ENCODE measurements at regions not wholly inside any gene's neighbourhood (a gene's known extent, or its start where the extent isn't known, plus 50 kb on each side); places are given as distances from the start of the nearest gene placed in this dataset.

DNA sequence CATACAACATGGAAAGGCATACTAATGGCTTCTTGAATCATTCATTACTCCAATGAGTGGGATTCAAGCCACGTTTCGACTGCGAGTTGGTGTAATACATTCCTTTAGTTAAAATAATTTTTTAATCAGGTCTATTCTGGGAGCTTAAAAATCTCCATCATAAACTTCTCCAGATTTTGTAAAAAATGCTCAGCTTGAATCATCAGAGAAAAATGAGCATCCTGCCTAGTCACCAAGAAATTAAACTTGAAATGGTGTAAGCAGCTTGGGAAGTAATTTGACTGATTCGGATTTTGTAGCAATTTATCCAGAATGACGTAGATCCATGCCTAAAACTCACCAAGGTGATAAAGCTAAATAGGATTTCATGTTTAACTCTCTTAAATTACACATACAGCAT lies 165.7 kb downstream of the SLCO4C1 start:
- Histone ChIP-seq H3K23ac (ENCODE audit: insufficient read length, low read depth, low read length) (no peak overlapping the region), H2AFZ (ENCODE audit: low read length) (no peak overlapping the region), H4K5ac (ENCODE audit: insufficient read length, low read depth, low read length) (no peak overlapping the region), H3K4ac (ENCODE audit: low read depth, low read length) (no peak overlapping the region), H3K79me2 (ENCODE audit: insufficient read depth, low read length) (no peaks in the 10 kb centered on the region), H3K9me3 (ENCODE audit: control insufficient read depth, low read depth, low read length) (no peaks in the 10 kb centered on the region), H4K91ac (ENCODE audit: insufficient read length, low read depth, low read length) (no peak overlapping the region), H2BK5ac (ENCODE audit: insufficient read length, low read length) (no peak overlapping the region), H3K18ac (ENCODE audit: insufficient read length, low read depth, low read length) (no peak overlapping the region), H2BK12ac (ENCODE audit: insufficient read length, low read depth, low read length) (no peak overlapping the region), H3K14ac (ENCODE audit: insufficient read depth, low read length) (no peak overlapping the region), H3K27ac (ENCODE audit: insufficient read length, low read depth, low read length) (no peak overlapping the region), H2BK20ac (ENCODE audit: low read depth, low read length, poor library complexity, severe bottlenecking) (no peak overlapping the region), H2BK15ac (ENCODE audit: low read depth, low read length) (no peak overlapping the region), H3K27me3 (ENCODE audit: insufficient read depth, low read length) (no peaks in the 10 kb centered on the region), H3K9ac (ENCODE audit: extremely low read depth, insufficient read length, low read length) (no peak overlapping the region), H3K4me1 (ENCODE audit: insufficient read depth, low read length) (no peaks in the 10 kb centered on the region), H3K56ac (ENCODE audit: insufficient read length, low read depth, low read length) (no peak overlapping the region), H4K20me1 (ENCODE audit: control insufficient read depth, insufficient read depth, insufficient read length) (no peaks in the 10 kb centered on the region), H2AK5ac (ENCODE audit: insufficient read length, low read length) (no peak overlapping the region), H3T11ph (ENCODE audit: low read length) (no peak overlapping the region), H4K8ac (replicated peaks; ENCODE audit: insufficient read length, low read depth, low read length) (no peak overlapping the region), H3K23me2 (ENCODE audit: insufficient read length, low read depth, low read length, poor library complexity, severe bottlenecking) (no peaks in the 10 kb centered on the region), H3K79me1 (ENCODE audit: insufficient read depth, low read depth, low read length, poor library complexity, severe bottlenecking) (no peaks in the 10 kb centered on the region), H3K4me2 (ENCODE audit: insufficient read depth, insufficient read length, low read length) (no peak overlapping the region), H2BK120ac (ENCODE audit: low read depth, low read length, poor library complexity, severe bottlenecking) (no peak overlapping the region)
- no peak for DNase-seq
- H3K4me3 Mint-ChIP-seq = no peak overlapping the region
- H3K9me3 Mint-ChIP-seq = no peaks in the 10 kb centered on the region
- H3K27ac Mint-ChIP-seq = no peak overlapping the region
- no CpG with 5 or more reads among the region's 5 CpGs for WGBS (ENCODE audit: extremely low coverage, insufficient read length, low lambda C conversion rate)
- peaks cover 4 to 12% of the 10 kb centered on the region in 2 experiments; a peak in 3 of 4 replicates for H3K4me1 Mint-ChIP-seq
- peaks cover 0 to 5% (median 2%) of the 10 kb centered on the region in 3 experiments; a peak in 3 of 7 replicates for H3K36me3 Mint-ChIP-seq (ENCODE audit: insufficient read depth in 1 of 3, low read depth in 3 of 3)
- H3K27me3 Mint-ChIP-seq (ENCODE audit: low read depth) = no peaks in the 10 kb centered on the region
- TF ChIP-seq, protein P1, sequence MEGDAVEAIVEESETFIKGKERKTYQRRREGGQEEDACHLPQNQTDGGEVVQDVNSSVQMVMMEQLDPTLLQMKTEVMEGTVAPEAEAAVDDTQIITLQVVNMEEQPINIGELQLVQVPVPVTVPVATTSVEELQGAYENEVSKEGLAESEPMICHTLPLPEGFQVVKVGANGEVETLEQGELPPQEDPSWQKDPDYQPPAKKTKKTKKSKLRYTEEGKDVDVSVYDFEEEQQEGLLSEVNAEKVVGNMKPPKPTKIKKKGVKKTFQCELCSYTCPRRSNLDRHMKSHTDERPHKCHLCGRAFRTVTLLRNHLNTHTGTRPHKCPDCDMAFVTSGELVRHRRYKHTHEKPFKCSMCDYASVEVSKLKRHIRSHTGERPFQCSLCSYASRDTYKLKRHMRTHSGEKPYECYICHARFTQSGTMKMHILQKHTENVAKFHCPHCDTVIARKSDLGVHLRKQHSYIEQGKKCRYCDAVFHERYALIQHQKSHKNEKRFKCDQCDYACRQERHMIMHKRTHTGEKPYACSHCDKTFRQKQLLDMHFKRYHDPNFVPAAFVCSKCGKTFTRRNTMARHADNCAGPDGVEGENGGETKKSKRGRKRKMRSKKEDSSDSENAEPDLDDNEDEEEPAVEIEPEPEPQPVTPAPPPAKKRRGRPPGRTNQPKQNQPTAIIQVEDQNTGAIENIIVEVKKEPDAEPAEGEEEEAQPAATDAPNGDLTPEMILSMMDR (conservative IDR thresholded peaks at IDR 0.05) = no peak

All from H9 (cell line).